ENCODE measurements at regions not wholly inside any gene's neighbourhood (a gene's known extent, or its start where the extent isn't known, plus 50 kb on each side); places are given as distances from the start of the nearest gene placed in this dataset.

- no peak for TF ChIP-seq EZH2 (IDR thresholded peaks at IDR 0.05; ENCODE audit: borderline replicate concordance, low read depth, low read length, severe bottlenecking)
- TF ChIP-seq CTCF (IDR thresholded peaks at IDR 0.05; ENCODE audit: borderline replicate concordance, extremely low read depth, low read length, poor library complexity, severe bottlenecking) = no peak
These were observed 534.9 kb upstream of the DIPK2B start for GRCh38 chrX:45735571-45735970.
